IPS-18a (cell line): ENCODE measurements at regions not wholly inside any gene's neighbourhood (a gene's known extent, or its start where the extent isn't known, plus 50 kb on each side); places are given as distances from the start of the nearest gene placed in this dataset.

Source experiments
- H3K27ac ChIP-seq: one replicate; pipeline ENCODE4 v1.5.1; 2013; ENCODE audit warnings: low read length
- H3K27me3 ChIP-seq: one replicate; pipeline ENCODE4 v1.6.1; 2013; ENCODE audit warnings: mild to moderate bottlenecking, low read length; ENCODE audit not compliant: control insufficient read depth, insufficient read depth
- H3K36me3 ChIP-seq: one replicate; pipeline ENCODE4 v1.6.1; 2013; ENCODE audit warnings: low read depth, low read length; ENCODE audit not compliant: control insufficient read depth
- H3K4me1 ChIP-seq: one replicate; pipeline ENCODE4 v1.6.1; 2013; ENCODE audit warnings: low read depth, low read length; ENCODE audit not compliant: control insufficient read depth
- H3K4me3 ChIP-seq: one replicate; pipeline ENCODE4 v1.5.1; 2013; ENCODE audit warnings: low read length
- H3K9ac ChIP-seq: one replicate; pipeline ENCODE4 v1.6.1; 2013; ENCODE audit warnings: mild to moderate bottlenecking, low read length, moderate library complexity
- H3K9me3 ChIP-seq: one replicate; pipeline ENCODE4 v1.6.1; 2013; ENCODE audit warnings: low read depth, low read length; ENCODE audit not compliant: control insufficient read depth

GRCh38 chr4:35189988-35190613, 1054.2 kb downstream of the ARAP2 start:
- no peaks in the 10 kb centered on the region for H3K36me3 ChIP-seq
- H3K27me3 ChIP-seq: no peaks in the 10 kb centered on the region
- no peak overlapping the region for H3K9ac ChIP-seq
- no peaks in the 10 kb centered on the region for H3K9me3 ChIP-seq
- H3K4me1 ChIP-seq: peaks cover 10% of the 10 kb centered on the region
- no peak overlapping the region for H3K4me3 ChIP-seq
- H3K27ac ChIP-seq: no peak overlapping the region

GRCh38 chr4:35201403-35201802, 1042.9 kb downstream of the ARAP2 start:
- no peaks in the 10 kb centered on the region for H3K36me3 ChIP-seq
- no peak overlapping the region for H3K4me3 ChIP-seq
- no peaks in the 10 kb centered on the region for H3K4me1 ChIP-seq
- no peak overlapping the region for H3K27ac ChIP-seq
- no peaks in the 10 kb centered on the region for H3K9me3 ChIP-seq
- H3K9ac ChIP-seq: no peak overlapping the region
- H3K27me3 ChIP-seq: no peaks in the 10 kb centered on the region

- Histone ChIP-seq H3K9me3 (no peaks in the 10 kb centered on the region), H3K36me3 (no peaks in the 10 kb centered on the region)
Observed at GRCh38 chr4:35216636-35217035, 1027.7 kb downstream of the ARAP2 start.

GRCh38 chr4:35217331-35217730, 1027.0 kb downstream of the ARAP2 start:
- H3K27me3 ChIP-seq: no peaks in the 10 kb centered on the region
- H3K4me1 ChIP-seq: peaks cover 16% of the 10 kb centered on the region
- no peak overlapping the region for H3K27ac ChIP-seq
- H3K4me3 ChIP-seq: no peak overlapping the region
- H3K9ac ChIP-seq: no peak overlapping the region
- H3K9me3 ChIP-seq: no peaks in the 10 kb centered on the region
- no peaks in the 10 kb centered on the region for H3K36me3 ChIP-seq

More at GRCh38 chr4:35216636-35217035, 1027.7 kb downstream of the ARAP2 start:
- no peak overlapping the region for H3K9ac ChIP-seq
- H3K4me1 ChIP-seq: peaks cover 17% of the 10 kb centered on the region
- no peak overlapping the region for H3K27ac ChIP-seq
- no peak overlapping the region for H3K4me3 ChIP-seq
- no peaks in the 10 kb centered on the region for H3K27me3 ChIP-seq

GRCh38 chr4:35228313-35228712, 1016.0 kb downstream of the ARAP2 start:
- Histone ChIP-seq H3K9me3 (no peaks in the 10 kb centered on the region), H3K27me3 (no peaks in the 10 kb centered on the region), H3K4me3 (no peak overlapping the region), H3K36me3 (no peaks in the 10 kb centered on the region), H3K4me1 (no peaks in the 10 kb centered on the region), H3K9ac (no peak overlapping the region), H3K27ac (no peak overlapping the region)

GRCh38 chr4:35229021-35229420, 1015.3 kb downstream of the ARAP2 start:
- Histone ChIP-seq H3K9me3 (no peaks in the 10 kb centered on the region), H3K4me3 (no peak overlapping the region), H3K4me1 (no peaks in the 10 kb centered on the region), H3K9ac (no peak overlapping the region), H3K27me3 (no peaks in the 10 kb centered on the region), H3K36me3 (no peaks in the 10 kb centered on the region), H3K27ac (no peak overlapping the region)

GRCh38 chr4:35237924-35238323, 1006.4 kb downstream of the ARAP2 start:
- Histone ChIP-seq H3K27me3 (no peaks in the 10 kb centered on the region), H3K9ac (no peak overlapping the region)

GRCh38 chr4:35238793-35239192, 1005.5 kb downstream of the ARAP2 start:
- H3K36me3 ChIP-seq: no peaks in the 10 kb centered on the region
- no peaks in the 10 kb centered on the region for H3K27me3 ChIP-seq
- H3K9ac ChIP-seq: no peak overlapping the region
- H3K9me3 ChIP-seq: no peaks in the 10 kb centered on the region
- H3K4me3 ChIP-seq: no peak overlapping the region
- no peak overlapping the region for H3K27ac ChIP-seq
- H3K4me1 ChIP-seq: no peaks in the 10 kb centered on the region

More at GRCh38 chr4:35237924-35238323, 1006.4 kb downstream of the ARAP2 start:
- no peak overlapping the region for H3K27ac ChIP-seq
- H3K4me3 ChIP-seq: no peak overlapping the region
- H3K36me3 ChIP-seq: no peaks in the 10 kb centered on the region
- H3K4me1 ChIP-seq: no peaks in the 10 kb centered on the region
- no peaks in the 10 kb centered on the region for H3K9me3 ChIP-seq

- Histone ChIP-seq H3K27ac (no peak overlapping the region), H3K9ac (no peak overlapping the region), H3K36me3 (no peaks in the 10 kb centered on the region), H3K27me3 (no peaks in the 10 kb centered on the region), H3K9me3 (no peaks in the 10 kb centered on the region), H3K4me1 (peaks cover 8% of the 10 kb centered on the region), H3K4me3 (no peak overlapping the region)
Observed at GRCh38 chr4:35246493-35246892, 997.8 kb downstream of the ARAP2 start.

- Histone ChIP-seq H3K9ac (no peak overlapping the region), H3K27ac (no peak overlapping the region), H3K4me3 (no peak overlapping the region), H3K36me3 (no peaks in the 10 kb centered on the region), H3K4me1 (peaks cover 8% of the 10 kb centered on the region), H3K27me3 (no peaks in the 10 kb centered on the region), H3K9me3 (no peaks in the 10 kb centered on the region)
Observed at GRCh38 chr4:35247047-35247446, 997.3 kb downstream of the ARAP2 start.

GRCh38 chr4:35250331-35250730, 994.0 kb downstream of the ARAP2 start:
- no peaks in the 10 kb centered on the region for H3K9me3 ChIP-seq
- H3K9ac ChIP-seq: no peak overlapping the region
- no peaks in the 10 kb centered on the region for H3K36me3 ChIP-seq
- no peak overlapping the region for H3K4me3 ChIP-seq
- H3K4me1 ChIP-seq: peaks cover 8% of the 10 kb centered on the region
- H3K27me3 ChIP-seq: no peaks in the 10 kb centered on the region
- no peak overlapping the region for H3K27ac ChIP-seq

GRCh38 chr4:35250761-35251160, 993.6 kb downstream of the ARAP2 start:
- H3K27me3 ChIP-seq: no peaks in the 10 kb centered on the region

More at GRCh38 chr4:35250761-35251160, 993.6 kb downstream of the ARAP2 start:
- H3K4me3 ChIP-seq: no peak overlapping the region
- H3K36me3 ChIP-seq: no peaks in the 10 kb centered on the region
- no peak overlapping the region for H3K27ac ChIP-seq
- no peaks in the 10 kb centered on the region for H3K9me3 ChIP-seq
- no peak overlapping the region for H3K9ac ChIP-seq
- peaks cover 8% of the 10 kb centered on the region for H3K4me1 ChIP-seq
